ENCODE measurements at regions not wholly inside any gene's neighbourhood (a gene's known extent, or its start where the extent isn't known, plus 50 kb on each side); places are given as distances from the start of the nearest gene placed in this dataset.

DNA sequence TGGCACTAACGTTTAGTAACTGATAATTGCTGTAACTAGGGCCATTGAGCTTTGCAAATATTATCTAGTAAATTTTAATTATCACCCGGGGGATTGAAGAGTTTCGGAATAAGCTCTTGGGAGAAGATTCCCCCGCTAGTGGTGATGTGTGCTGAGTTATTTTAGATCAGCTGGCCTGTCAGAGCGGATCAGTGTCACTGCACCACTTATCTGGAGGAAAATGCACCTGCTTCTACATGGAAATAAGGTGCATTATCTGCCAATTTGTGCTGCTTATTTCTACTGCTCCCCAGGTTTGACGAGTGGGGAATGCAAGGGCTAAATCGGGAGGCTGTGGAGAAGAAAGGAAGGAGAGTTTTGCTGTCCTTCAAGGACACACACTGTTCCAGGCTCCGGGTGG, 518.6 kb downstream of the TLE4 start:
- no peak for DNase-seq (ENCODE audit: low read depth, low spot score)
- FAIRE-seq = no peak
- intact Hi-C loops (cut with micrococcal nuclease) = no loop called here
- H3K9me1 ChIP-seq (replicated peaks; ENCODE audit: control insufficient read depth, extremely low read depth, insufficient read depth, low read length) = no peaks in the 10 kb centered on the region
- no peak overlapping the region for H2AFZ ChIP-seq (ENCODE audit: low read depth, low read length)
- H3K27ac ChIP-seq (ENCODE audit: insufficient read depth, low read depth, low read length) = no peak overlapping the region
- no peaks in the 10 kb centered on the region for H4K20me1 ChIP-seq (replicated peaks; ENCODE audit: control insufficient read depth, extremely low read depth, insufficient read depth, low read length)
- dilution Hi-C loops (cut with MboI; ENCODE audit: extremely low pct_ligation_motif_present, low sequenced_read_pairs) = no loop called here
- H3K27me3 ChIP-seq (ENCODE audit: control insufficient read depth in 2 of 2, insufficient read depth in 2 of 2, low read length in 2 of 2) = no peaks in the 10 kb centered on the region
- POLR2A ChIA-PET = no interaction called here
- TF ChIP-seq, protein P1, sequence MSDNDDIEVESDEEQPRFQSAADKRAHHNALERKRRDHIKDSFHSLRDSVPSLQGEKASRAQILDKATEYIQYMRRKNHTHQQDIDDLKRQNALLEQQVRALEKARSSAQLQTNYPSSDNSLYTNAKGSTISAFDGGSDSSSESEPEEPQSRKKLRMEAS (IDR thresholded peaks at IDR 0.05; ENCODE audit: insufficient read depth, insufficient read length) = no peak
- TF ChIP-seq GATA2 (IDR thresholded peaks at IDR 0.05; ENCODE audit: insufficient read depth, insufficient read length, low read depth, low read length) (no peak), FOS (IDR thresholded peaks at IDR 0.05; ENCODE audit: borderline replicate concordance, insufficient read depth, low read length) (no peak), MYC (IDR thresholded peaks at IDR 0.05; ENCODE audit: low read depth, low read length) (no peak)
- TF ChIP-seq, protein P2, sequence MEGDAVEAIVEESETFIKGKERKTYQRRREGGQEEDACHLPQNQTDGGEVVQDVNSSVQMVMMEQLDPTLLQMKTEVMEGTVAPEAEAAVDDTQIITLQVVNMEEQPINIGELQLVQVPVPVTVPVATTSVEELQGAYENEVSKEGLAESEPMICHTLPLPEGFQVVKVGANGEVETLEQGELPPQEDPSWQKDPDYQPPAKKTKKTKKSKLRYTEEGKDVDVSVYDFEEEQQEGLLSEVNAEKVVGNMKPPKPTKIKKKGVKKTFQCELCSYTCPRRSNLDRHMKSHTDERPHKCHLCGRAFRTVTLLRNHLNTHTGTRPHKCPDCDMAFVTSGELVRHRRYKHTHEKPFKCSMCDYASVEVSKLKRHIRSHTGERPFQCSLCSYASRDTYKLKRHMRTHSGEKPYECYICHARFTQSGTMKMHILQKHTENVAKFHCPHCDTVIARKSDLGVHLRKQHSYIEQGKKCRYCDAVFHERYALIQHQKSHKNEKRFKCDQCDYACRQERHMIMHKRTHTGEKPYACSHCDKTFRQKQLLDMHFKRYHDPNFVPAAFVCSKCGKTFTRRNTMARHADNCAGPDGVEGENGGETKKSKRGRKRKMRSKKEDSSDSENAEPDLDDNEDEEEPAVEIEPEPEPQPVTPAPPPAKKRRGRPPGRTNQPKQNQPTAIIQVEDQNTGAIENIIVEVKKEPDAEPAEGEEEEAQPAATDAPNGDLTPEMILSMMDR (IDR thresholded peaks at IDR 0.05; ENCODE audit: extremely low read depth in 1 of 2, insufficient read depth in 1 of 2, low read depth in 1 of 2, low read length in 2 of 2) = no peak
- no TSS peak for BruUV-seq (replicated peaks)
- H3K4me1 ChIP-seq (ENCODE audit: control insufficient read depth, extremely low read depth, insufficient read depth, low read length) = no peaks in the 10 kb centered on the region
- no peak overlapping the region for H3K4me3 ChIP-seq (replicated peaks in 1 of 3; ENCODE audit: insufficient read depth in 1 of 3, low read depth in 1 of 3, low read length in 3 of 3)
- H3K79me2 ChIP-seq (ENCODE audit: control insufficient read depth, insufficient read depth, low read length) = no peaks in the 10 kb centered on the region
- no peaks in the 10 kb centered on the region for H3K36me3 ChIP-seq (ENCODE audit: control insufficient read depth in 2 of 2, extremely low read depth in 1 of 2, insufficient read depth in 2 of 2, low read length in 2 of 2)
- H3K4me2 ChIP-seq (ENCODE audit: insufficient read depth, low read length) = no peak overlapping the region
- H3K9me3 ChIP-seq (replicated peaks; ENCODE audit: control insufficient read depth, insufficient read depth, low read length) = no peaks in the 10 kb centered on the region
- H3K9ac ChIP-seq (replicated peaks; ENCODE audit: extremely low read depth, insufficient read depth, low read length) = no peak overlapping the region
- CTCF ChIA-PET = no interaction called here

GRCh38 chr9:80086822-80087345, 515.1 kb downstream of the TLE4 start:
- H3K27me3 ChIP-seq (ENCODE audit: control insufficient read depth in 2 of 2, insufficient read depth in 2 of 2, low read length in 2 of 2) = no peaks in the 10 kb centered on the region
- no peak overlapping the region for H3K9ac ChIP-seq (replicated peaks; ENCODE audit: extremely low read depth, insufficient read depth, low read length)
- TF ChIP-seq JUN (IDR thresholded peaks at IDR 0.05; ENCODE audit: borderline replicate concordance, insufficient read depth, insufficient read length, low read depth) (no peak), GATA2 (IDR thresholded peaks at IDR 0.05; ENCODE audit: insufficient read depth, insufficient read length, low read depth, low read length) (no peak), EZH2 (IDR thresholded peaks at IDR 0.05; ENCODE audit: borderline replicate concordance, low read depth, low read length, severe bottlenecking) (no peak), FOS (IDR thresholded peaks at IDR 0.05; ENCODE audit: borderline replicate concordance, insufficient read depth, low read length) (no peak), POLR2AphosphoS5 (IDR thresholded peaks at IDR 0.05; ENCODE audit: insufficient read depth, low read depth, low read length) (no peak)
- TF ChIP-seq, protein P1 (IDR thresholded peaks at IDR 0.05; ENCODE audit: insufficient read depth, insufficient read length) = no peak
- no peaks in the 10 kb centered on the region for H3K36me3 ChIP-seq (ENCODE audit: control insufficient read depth in 2 of 2, extremely low read depth in 1 of 2, insufficient read depth in 2 of 2, low read length in 2 of 2)
- no peaks in the 10 kb centered on the region for H4K20me1 ChIP-seq (replicated peaks; ENCODE audit: control insufficient read depth, extremely low read depth, insufficient read depth, low read length)
- ChIA-PET CTCF (no interaction called here), POLR2A (no interaction called here)
- H3K27ac ChIP-seq (ENCODE audit: insufficient read depth, low read depth, low read length) = no peak overlapping the region
- dilution Hi-C loops (cut with MboI; ENCODE audit: extremely low pct_ligation_motif_present, low sequenced_read_pairs) (no loop called here), intact Hi-C loops (cut with micrococcal nuclease) (no loop called here)
- BruUV-seq (replicated peaks) = no TSS peak
- no peaks in the 10 kb centered on the region for H3K79me2 ChIP-seq (ENCODE audit: control insufficient read depth, insufficient read depth, low read length)
- FAIRE-seq = no peak
- no peak overlapping the region for H3K4me2 ChIP-seq (ENCODE audit: insufficient read depth, low read length)
- no peak overlapping the region for H2AFZ ChIP-seq (ENCODE audit: low read depth, low read length)
- no peaks in the 10 kb centered on the region for H3K9me1 ChIP-seq (replicated peaks; ENCODE audit: control insufficient read depth, extremely low read depth, insufficient read depth, low read length)
- no peak for DNase-seq (ENCODE audit: low read depth, low spot score)
- no peak overlapping the region for H3K4me3 ChIP-seq (replicated peaks in 1 of 3; ENCODE audit: insufficient read depth in 1 of 3, low read depth in 1 of 3, low read length in 3 of 3)
- no peaks in the 10 kb centered on the region for H3K4me1 ChIP-seq (ENCODE audit: control insufficient read depth, extremely low read depth, insufficient read depth, low read length)
- H3K9me3 ChIP-seq (replicated peaks; ENCODE audit: control insufficient read depth, insufficient read depth, low read length) = no peaks in the 10 kb centered on the region
